ENCODE measurements at regions not wholly inside any gene's neighbourhood (a gene's known extent, or its start where the extent isn't known, plus 50 kb on each side); places are given as distances from the start of the nearest gene placed in this dataset.

DNA sequence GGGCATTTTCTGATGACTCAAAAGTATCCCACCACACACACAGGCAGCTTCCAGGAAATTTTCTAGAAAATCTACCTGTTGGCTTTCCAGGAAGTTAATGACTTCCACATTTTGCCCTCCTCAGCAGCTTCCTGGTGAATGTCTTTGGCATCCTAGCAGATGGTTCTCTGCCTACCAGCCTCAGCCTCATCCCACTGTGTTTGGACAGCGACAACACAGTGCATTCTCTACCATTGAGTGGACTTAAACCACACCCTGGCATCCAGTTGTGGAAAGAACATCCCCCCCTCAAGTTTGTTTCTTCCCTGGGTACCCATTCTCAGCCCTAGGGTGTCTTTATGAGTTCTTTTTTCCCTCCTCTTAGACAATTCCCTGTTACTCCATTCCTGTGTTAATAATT, 50.8 kb upstream of the GADL1 start:
- Mint-ChIP-seq H3K27me3 (peaks cover 10% of the 10 kb centered on the region), H3K9me3 (peaks cover 2% of the 10 kb centered on the region), H3K4me3 (no peak overlapping the region), H3K27ac (no peak overlapping the region), H3K36me3 (ENCODE audit: low read depth) (no peaks in the 10 kb centered on the region), H3K4me1 (no peaks in the 10 kb centered on the region)
- DNase-seq (no peak), ATAC-seq (ENCODE audit: low read depth) (no peak)
- TF ChIP-seq, protein P1, sequence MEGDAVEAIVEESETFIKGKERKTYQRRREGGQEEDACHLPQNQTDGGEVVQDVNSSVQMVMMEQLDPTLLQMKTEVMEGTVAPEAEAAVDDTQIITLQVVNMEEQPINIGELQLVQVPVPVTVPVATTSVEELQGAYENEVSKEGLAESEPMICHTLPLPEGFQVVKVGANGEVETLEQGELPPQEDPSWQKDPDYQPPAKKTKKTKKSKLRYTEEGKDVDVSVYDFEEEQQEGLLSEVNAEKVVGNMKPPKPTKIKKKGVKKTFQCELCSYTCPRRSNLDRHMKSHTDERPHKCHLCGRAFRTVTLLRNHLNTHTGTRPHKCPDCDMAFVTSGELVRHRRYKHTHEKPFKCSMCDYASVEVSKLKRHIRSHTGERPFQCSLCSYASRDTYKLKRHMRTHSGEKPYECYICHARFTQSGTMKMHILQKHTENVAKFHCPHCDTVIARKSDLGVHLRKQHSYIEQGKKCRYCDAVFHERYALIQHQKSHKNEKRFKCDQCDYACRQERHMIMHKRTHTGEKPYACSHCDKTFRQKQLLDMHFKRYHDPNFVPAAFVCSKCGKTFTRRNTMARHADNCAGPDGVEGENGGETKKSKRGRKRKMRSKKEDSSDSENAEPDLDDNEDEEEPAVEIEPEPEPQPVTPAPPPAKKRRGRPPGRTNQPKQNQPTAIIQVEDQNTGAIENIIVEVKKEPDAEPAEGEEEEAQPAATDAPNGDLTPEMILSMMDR (IDR thresholded peaks at IDR 0.05) = no peak
- POLR2A ChIA-PET = no interaction called here
- CTCF ChIA-PET = no interaction called here
- intact Hi-C loops (cut with micrococcal nuclease) = no loop called here

DNA sequence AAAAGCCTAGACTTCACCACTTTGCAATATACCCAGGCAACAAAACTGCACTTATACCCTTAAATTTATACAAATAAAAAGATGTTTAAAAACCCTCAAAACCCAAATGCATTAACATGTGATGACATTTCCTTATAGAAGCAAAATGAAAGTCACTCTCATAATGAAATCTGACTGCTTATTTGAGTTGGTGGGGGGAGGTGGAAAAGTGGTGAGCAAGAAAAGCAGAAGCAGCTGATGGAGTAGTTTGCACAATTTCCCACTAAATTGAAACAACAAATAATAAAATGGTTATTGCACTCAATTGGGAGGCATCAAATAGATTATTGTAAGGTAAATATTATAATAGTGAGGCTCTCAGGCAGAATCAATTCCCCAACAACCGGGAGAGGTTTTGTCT, 54.0 kb upstream of the GADL1 start:
- ATAC-seq (ENCODE audit: low read depth) = no peak
- H3K4me3 Mint-ChIP-seq = no peak overlapping the region
- no peaks in the 10 kb centered on the region for H3K36me3 Mint-ChIP-seq (ENCODE audit: low read depth)
- peaks cover 12% of the 10 kb centered on the region for H3K27me3 Mint-ChIP-seq
- DNase-seq = no peak
- H3K9me3 Mint-ChIP-seq = peaks cover 2% of the 10 kb centered on the region
- TF ChIP-seq, protein P1 (IDR thresholded peaks at IDR 0.05) = no peak
- no peaks in the 10 kb centered on the region for H3K4me1 Mint-ChIP-seq
- intact Hi-C loops (cut with micrococcal nuclease) = no loop called here
- POLR2A ChIA-PET = no interaction called here
- CTCF ChIA-PET = no interaction called here
- no peak overlapping the region for H3K27ac Mint-ChIP-seq

DNA sequence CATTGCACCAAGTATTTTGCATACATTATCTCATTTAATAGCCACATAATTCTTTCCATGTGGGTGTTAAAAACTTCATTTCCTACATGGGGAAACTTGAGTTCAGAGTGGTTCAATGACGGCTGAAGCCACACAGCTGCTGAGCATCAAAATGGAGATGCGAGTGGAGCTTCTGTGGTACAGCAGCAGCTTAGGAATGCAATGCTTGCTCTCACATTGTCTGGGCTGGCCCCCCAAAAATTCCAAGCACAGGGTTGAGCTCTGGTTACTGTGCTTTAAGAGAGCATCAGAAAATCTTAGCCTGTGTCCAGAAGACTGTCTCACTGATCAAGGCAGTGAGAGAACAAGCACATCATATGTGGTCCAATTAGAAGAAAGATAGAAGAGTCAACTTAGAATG, 57.4 kb upstream of the GADL1 start:
- intact Hi-C loops (cut with micrococcal nuclease) = no loop called here
- TF ChIP-seq, protein P1 (IDR thresholded peaks at IDR 0.05) = no peak
- Mint-ChIP-seq H3K9me3 (peaks cover 2% of the 10 kb centered on the region), H3K27me3 (peaks cover 5% of the 10 kb centered on the region), H3K4me3 (no peak overlapping the region), H3K27ac (no peak overlapping the region), H3K4me1 (no peaks in the 10 kb centered on the region), H3K36me3 (ENCODE audit: low read depth) (no peaks in the 10 kb centered on the region)
- ATAC-seq (ENCODE audit: low read depth) (no peak), DNase-seq (no peak)
- CTCF ChIA-PET = no interaction called here
- POLR2A ChIA-PET = no interaction called here

DNA sequence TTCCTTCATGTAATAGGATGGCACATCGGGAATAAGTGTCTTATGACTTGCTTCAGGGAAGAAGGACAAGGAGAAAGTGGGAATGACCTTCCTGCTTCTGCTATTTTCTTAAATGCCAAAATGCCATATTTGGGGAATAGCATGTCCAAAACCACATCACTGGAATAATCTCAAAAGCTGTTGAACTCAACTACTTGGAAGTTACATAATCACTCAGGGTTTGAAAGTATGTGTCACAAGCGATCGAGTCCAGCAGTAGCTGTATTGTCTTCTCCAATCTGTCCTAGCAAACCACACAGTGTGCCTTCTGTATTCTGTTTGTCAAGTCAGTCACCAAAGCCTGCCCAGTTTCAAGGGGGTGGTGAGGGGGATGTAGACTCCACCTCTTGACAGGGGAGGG, 58.3 kb upstream of the GADL1 start:
- Mint-ChIP-seq H3K9me3 (peaks cover 2% of the 10 kb centered on the region), H3K27ac (no peak overlapping the region), H3K4me1 (no peaks in the 10 kb centered on the region), H3K27me3 (peaks cover 5% of the 10 kb centered on the region), H3K4me3 (no peak overlapping the region), H3K36me3 (ENCODE audit: low read depth) (no peaks in the 10 kb centered on the region)
- intact Hi-C loops (cut with micrococcal nuclease) = no loop called here
- TF ChIP-seq, protein P1 (IDR thresholded peaks at IDR 0.05) = no peak
- ATAC-seq (ENCODE audit: low read depth) (no peak), DNase-seq (no peak)
- POLR2A ChIA-PET = no interaction called here
- CTCF ChIA-PET = no interaction called here

DNA sequence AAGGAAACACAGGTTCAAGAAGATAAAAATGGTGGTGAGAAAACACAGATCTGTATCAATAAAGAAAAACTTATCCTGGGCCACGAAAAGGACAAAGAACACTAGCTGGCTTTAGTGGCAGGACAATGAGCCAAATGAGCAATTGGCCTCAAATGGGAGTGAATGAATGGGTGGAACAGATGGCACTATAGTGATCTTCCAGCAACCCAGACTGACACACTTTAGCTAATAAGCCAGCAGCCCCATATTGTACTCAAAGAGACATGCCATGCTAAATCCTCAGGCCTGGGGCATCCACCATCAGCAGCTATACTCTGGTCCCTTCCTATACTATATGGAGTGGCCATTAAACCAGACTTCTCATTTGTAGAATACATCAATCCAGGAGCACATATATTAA, 60.0 kb upstream of the GADL1 start:
- TF ChIP-seq, protein P1 (IDR thresholded peaks at IDR 0.05) = no peak
- H3K27ac Mint-ChIP-seq = no peak overlapping the region
- no peak overlapping the region for H3K4me3 Mint-ChIP-seq
- DNase-seq = no peak
- H3K36me3 Mint-ChIP-seq (ENCODE audit: low read depth) = no peaks in the 10 kb centered on the region
- intact Hi-C loops (cut with micrococcal nuclease) = no loop called here
- ChIA-PET CTCF (no interaction called here), POLR2A (no interaction called here)
- H3K27me3 Mint-ChIP-seq = peaks cover 2% of the 10 kb centered on the region
- no peak for ATAC-seq (ENCODE audit: low read depth)
- peaks cover 2% of the 10 kb centered on the region for H3K9me3 Mint-ChIP-seq
- H3K4me1 Mint-ChIP-seq = no peaks in the 10 kb centered on the region

Measured in activated B cell treated with CpG ODN at 0.5 μM for 24 hours (primary cell).